Pancreas (tissue), 10 donors: ENCODE measurements at regions not wholly inside any gene's neighbourhood (a gene's known extent, or its start where the extent isn't known, plus 50 kb on each side); places are given as distances from the start of the nearest gene placed in this dataset.

Experiments
- ATAC-seq, 4 donors: fragments of 200-7000 bp; cut with Tn5 transposase; one replicate each; pipeline versions ENCODE4 v1.8.0 to v1.9.1; 2020; ENCODE audit warnings: mild to moderate bottlenecking in 4 of 4, moderate library complexity in 4 of 4
- DNase-seq, 6 donors: peaks; one replicate each; pipeline ENCODE4 v3.0.0-alpha.2; 2020
- FAIRE-seq: peaks from 2 replicates; lab custom pipeline; 2012; peaks lifted over from hg19 to GRCh38; lab: Jason Lieb, UNC
- H3K27ac ChIP-seq, 4 donors: fragments of 200-600 bp; sonication (generic); 1 replicate in 3 of 4; 2 replicates in 1 of 4; pipeline versions ENCODE4 v1.5.0 to v1.8.0; 2020
- H3K27me3 ChIP-seq, 4 donors: fragments of 200-600 bp; one replicate each; pipeline ENCODE4 v1.8.0; 2021
- H3K36me3 ChIP-seq, 3 donors: fragments of 200-600 bp; sonication (generic) in 1 of 3; one replicate each; pipeline versions ENCODE4 v1.5.0 to v1.8.0; 2020 to 2021
- H3K4me1 ChIP-seq, 3 donors: fragments of 200-600 bp; one replicate each; pipeline ENCODE4 v1.8.0; 2021
- H3K4me3 ChIP-seq, 4 donors: fragments of 200-600 bp; sonication (generic) in 2 of 4; one replicate each; pipeline versions ENCODE4 v1.5.0 to v1.8.0; 2020 to 2021
- H3K9me3 ChIP-seq, 4 donors: fragments of 200-600 bp; one replicate each; pipeline ENCODE4 v1.8.0; 2021
- CTCF ChIP-seq, 4 donors: fragments of 200-600 bp; sonication (generic) in 3 of 4; IDR thresholded peaks; one replicate each; pipeline versions ENCODE4 v1.5.0 to v1.8.0; 2021; ENCODE audit warnings: antibody characterized with exemption in 4 of 4
- WGBS, 2 donors: extraction: QIAGEN DNeasy Blood & Tissue Kit; methylation state at CpG; one replicate each; pipeline ENCODE4 v1.1.7; 2013; 5-methylcytosine and 5-hydroxymethylcytosine counted together
- intact Hi-C, 3 donors: fragments of 100-400 bp; cut with DNase I; formaldehyde crosslinking; loops; one replicate each; pipeline versions ENCODE4 v1.11.1 to v1.14.2; 2022
- donor health status: healthy with polysubstance abuse.
- donor health status: DM: no; HTN: no; CAD: no; lungs with moderate emphysema.
- donor health status: DM: no; HTN: no; CAD: no.
- donor health status: control.
- donor health status: control.
- donor health status: Bipolar disorder and iron deficiency.
- donor health status: DM: yes; HTN: yes; CAD: no.
- donor health status: DM: no; HTN: no; CAD: no.
- donor health status: DM: no; HTN: no; CAD: no.
- donor health status: DM: yes; HTN: yes; CAD: no.

GRCh38 chr20:23932256-23932655 lies 52.7 kb upstream of the CST5 start:
- no peaks in the 10 kb centered on the region for H3K9me3 ChIP-seq
- WGBS, 2 donors: 17 to 21% methylated on average over 2 of the region's 2 CpGs
- no peaks in the 10 kb centered on the region for H3K36me3 ChIP-seq
- no peaks in the 10 kb centered on the region for H3K4me1 ChIP-seq
- H3K27ac ChIP-seq: no peak overlapping the region
- H3K4me3 ChIP-seq: no peak overlapping the region
- FAIRE-seq (no peak), ATAC-seq (no peak), DNase-seq (no peak)
- TF ChIP-seq CTCF (IDR thresholded peaks at IDR 0.05): no peak
- intact Hi-C loops: loop anchor here in 1 of 3 donors (10.0 kb wide), 1 partner anchor 63 kb away; no protein-coding TSS in a partner anchor
- no peaks in the 10 kb centered on the region for H3K27me3 ChIP-seq
